HEK293T (cell line): ENCODE measurements at regions not wholly inside any gene's neighbourhood (a gene's known extent, or its start where the extent isn't known, plus 50 kb on each side); places are given as distances from the start of the nearest gene placed in this dataset.

Source experiments
- ARNT ChIP-seq: fragments of 450-650 bp; IDR thresholded peaks from 2 replicates; pipeline ENCODE4 v1.6.1; 2017; ENCODE audit warnings: mild to moderate bottlenecking
- BHLHE40 ChIP-seq: fragments of 450-650 bp; IDR thresholded peaks from 2 replicates; pipeline ENCODE4 v1.6.1; 2016; ENCODE audit warnings: mild to moderate bottlenecking, moderate library complexity, borderline replicate concordance
- ELF4 ChIP-seq: fragments of 450-650 bp; IDR thresholded peaks from 2 replicates; pipeline ENCODE4 v1.6.1; 2017; ENCODE audit warnings: antibody characterized with exemption
- FOXA1 ChIP-seq: fragments of 450-650 bp; IDR thresholded peaks from 2 replicates; pipeline ENCODE4 v1.6.1; 2016; ENCODE audit warnings: mild to moderate bottlenecking
- FOXM1 ChIP-seq: fragments of 450-650 bp; IDR thresholded peaks from 2 replicates; pipeline ENCODE4 v1.6.1; 2017; ENCODE audit warnings: mild to moderate bottlenecking, borderline replicate concordance
- L3MBTL2 ChIP-seq: fragments of 450-650 bp; conservative IDR thresholded peaks from 2 replicates; pipeline ENCODE4 v1.6.1; 2016; ENCODE audit warnings: mild to moderate bottlenecking
- SP1 ChIP-seq: fragments of 450-650 bp; IDR thresholded peaks from 2 replicates; pipeline ENCODE4 v1.6.1; 2017
- SUZ12 ChIP-seq: fragments of 450-650 bp; IDR thresholded peaks from 2 replicates; pipeline ENCODE4 v1.6.1; 2016; ENCODE audit warnings: mild to moderate bottlenecking
- TARDBP ChIP-seq: fragments of 450-650 bp; IDR thresholded peaks from 2 replicates; pipeline ENCODE4 v1.6.1; 2016

- no peak for TF ChIP-seq BHLHE40
- no peak for TF ChIP-seq ARNT
- no peak for TF ChIP-seq SUZ12
- TF ChIP-seq FOXA1: no peak
- TF ChIP-seq TARDBP: no peak
- TF ChIP-seq FOXM1: no peak
- no peak for TF ChIP-seq L3MBTL2
- no peak for TF ChIP-seq SP1
- TF ChIP-seq ELF4: no peak
Observed at GRCh38 chr13:50357586-50358118, 342.4 kb downstream of the KCNRG start.
